Tongue (tissue), 2 donors: ENCODE measurements at regions not wholly inside any gene's neighbourhood (a gene's known extent, or its start where the extent isn't known, plus 50 kb on each side); places are given as distances from the start of the nearest gene placed in this dataset. TPM values are rescaled to one million over a fixed set of nuclear protein-coding genes. Genes with fewer than 3 reads are reported as not detected.
"Not testable (repeated sequence)": the region's sequence is repeated elsewhere in the genome, so short reads cannot be mapped to it uniquely, and the experiment has no call there.

ENCODE experiments used
- DNase-seq: peaks from one replicate; pipeline ENCODE4 v3.0.0-alpha.2; 2015
- small RNA-seq: library from RNA; depleted of rRNA; stranded (forward); fragments of <200 nt; gene quantifications from one replicate; pipeline ENCODE3, GENCODE V24; 2014; ENCODE audit warnings: low replicate concordance

GRCh38 chr11:50247309-50247874, 214.7 kb downstream of the OR4C45 start:
- no peak for DNase-seq

- no peak for DNase-seq
Observed at GRCh38 chr11:50267851-50268250, 235.2 kb downstream of the OR4C45 start.

- DNase-seq, result no peak
Observed at GRCh38 chr11:50275133-50275532, 242.5 kb downstream of the OR4C45 start.

- DNase-seq, result no peak
Observed at GRCh38 chr11:50278756-50279155, 246.1 kb downstream of the OR4C45 start.

GRCh38 chr11:50298182-50298988, 265.7 kb downstream of the OR4C45 start:
- DNase-seq, result peak; percentile 0

- not testable (repeated sequence) for DNase-seq
Observed at GRCh38 chr11:50330723-50331122, 298.0 kb downstream of the OR4C45 start.

GRCh38 chr11:50333861-50334260, 301.2 kb downstream of the OR4C45 start:
- DNase-seq, result no peak

GRCh38 chr11:50337432-50337831, 304.8 kb downstream of the OR4C45 start:
- DNase-seq, result not testable (repeated sequence)

- not testable (repeated sequence) for DNase-seq
Observed at GRCh38 chr11:50348018-50348417, 315.3 kb downstream of the OR4C45 start.

GRCh38 chr11:50379484-50379883, 346.8 kb downstream of the OR4C45 start:
- no peak for DNase-seq

- no peak for DNase-seq
Observed at GRCh38 chr11:50394017-50394416, 361.3 kb downstream of the OR4C45 start.

- DNase-seq, result no peak
Observed at GRCh38 chr11:50412832-50413231, 380.2 kb downstream of the OR4C45 start.

- no peak for DNase-seq
Observed at GRCh38 chr11:50423208-50423607, 390.5 kb downstream of the OR4C45 start.

Small RNAs in the stretch of these regions (small RNA-seq; reads per million reads assigned to genes)
- not detected for gene AC109635.3
